ENCODE measurements at regions not wholly inside any gene's neighbourhood (a gene's known extent, or its start where the extent isn't known, plus 50 kb on each side); places are given as distances from the start of the nearest gene placed in this dataset.

- Histone ChIP-seq H3K27ac (ENCODE audit: insufficient read length, low read depth, low read length) (no peak overlapping the region), H3K23ac (ENCODE audit: insufficient read length, low read depth, low read length) (no peak overlapping the region), H2BK15ac (ENCODE audit: low read depth, low read length) (no peak overlapping the region), H2BK5ac (ENCODE audit: insufficient read length, low read length) (no peak overlapping the region), H3K4ac (ENCODE audit: low read depth, low read length) (no peak overlapping the region), H2BK20ac (ENCODE audit: low read depth, low read length, poor library complexity, severe bottlenecking) (no peak overlapping the region), H3K4me1 (ENCODE audit: insufficient read depth, low read length) (peaks cover 4% of the 10 kb centered on the region; the same call in 1 of the 2 replicates), H4K5ac (ENCODE audit: insufficient read length, low read depth, low read length) (no peak overlapping the region), H3K23me2 (ENCODE audit: insufficient read length, low read depth, low read length, poor library complexity, severe bottlenecking) (no peaks in the 10 kb centered on the region), H3K79me2 (ENCODE audit: insufficient read depth, low read length) (no peaks in the 10 kb centered on the region), H4K8ac (replicated peaks; ENCODE audit: insufficient read length, low read depth, low read length) (no peak overlapping the region), H3K27me3 (ENCODE audit: insufficient read depth, low read length) (no peaks in the 10 kb centered on the region), H2AFZ (ENCODE audit: low read length) (no peak overlapping the region), H2BK12ac (ENCODE audit: insufficient read length, low read depth, low read length) (no peak overlapping the region), H4K91ac (ENCODE audit: insufficient read length, low read depth, low read length) (no peak overlapping the region), H3K56ac (ENCODE audit: insufficient read length, low read depth, low read length) (no peak overlapping the region), H3K9me3 (ENCODE audit: control insufficient read depth, low read depth, low read length) (no peaks in the 10 kb centered on the region), H3K14ac (ENCODE audit: insufficient read depth, low read length) (no peak overlapping the region), H3K79me1 (ENCODE audit: insufficient read depth, low read depth, low read length, poor library complexity, severe bottlenecking) (no peaks in the 10 kb centered on the region), H3K18ac (ENCODE audit: insufficient read length, low read depth, low read length) (no peak overlapping the region), H2AK5ac (ENCODE audit: insufficient read length, low read length) (no peak overlapping the region), H3T11ph (ENCODE audit: low read length) (no peak overlapping the region), H4K20me1 (ENCODE audit: control insufficient read depth, insufficient read depth, insufficient read length) (no peaks in the 10 kb centered on the region), H3K9ac (ENCODE audit: extremely low read depth, insufficient read length, low read length) (no peak overlapping the region), H2BK120ac (ENCODE audit: low read depth, low read length, poor library complexity, severe bottlenecking) (no peak overlapping the region), H3K4me2 (ENCODE audit: insufficient read depth, insufficient read length, low read length) (no peak overlapping the region)
- peaks cover 4 to 13% (median 5%) of the 10 kb centered on the region in 3 experiments; a peak in 4 of 7 replicates for H3K36me3 Mint-ChIP-seq (ENCODE audit: insufficient read depth in 1 of 3, low read depth in 3 of 3)
- no CpG with 5 or more reads among the region's 2 CpGs for WGBS (ENCODE audit: extremely low coverage, insufficient read length, low lambda C conversion rate)
- no peaks in the 10 kb centered on the region for H3K27me3 Mint-ChIP-seq (ENCODE audit: low read depth)
- TF ChIP-seq, protein P1, sequence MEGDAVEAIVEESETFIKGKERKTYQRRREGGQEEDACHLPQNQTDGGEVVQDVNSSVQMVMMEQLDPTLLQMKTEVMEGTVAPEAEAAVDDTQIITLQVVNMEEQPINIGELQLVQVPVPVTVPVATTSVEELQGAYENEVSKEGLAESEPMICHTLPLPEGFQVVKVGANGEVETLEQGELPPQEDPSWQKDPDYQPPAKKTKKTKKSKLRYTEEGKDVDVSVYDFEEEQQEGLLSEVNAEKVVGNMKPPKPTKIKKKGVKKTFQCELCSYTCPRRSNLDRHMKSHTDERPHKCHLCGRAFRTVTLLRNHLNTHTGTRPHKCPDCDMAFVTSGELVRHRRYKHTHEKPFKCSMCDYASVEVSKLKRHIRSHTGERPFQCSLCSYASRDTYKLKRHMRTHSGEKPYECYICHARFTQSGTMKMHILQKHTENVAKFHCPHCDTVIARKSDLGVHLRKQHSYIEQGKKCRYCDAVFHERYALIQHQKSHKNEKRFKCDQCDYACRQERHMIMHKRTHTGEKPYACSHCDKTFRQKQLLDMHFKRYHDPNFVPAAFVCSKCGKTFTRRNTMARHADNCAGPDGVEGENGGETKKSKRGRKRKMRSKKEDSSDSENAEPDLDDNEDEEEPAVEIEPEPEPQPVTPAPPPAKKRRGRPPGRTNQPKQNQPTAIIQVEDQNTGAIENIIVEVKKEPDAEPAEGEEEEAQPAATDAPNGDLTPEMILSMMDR (conservative IDR thresholded peaks at IDR 0.05) = no peak
- no peak overlapping the region for H3K4me3 Mint-ChIP-seq
- no peak overlapping the region for H3K27ac Mint-ChIP-seq
- H3K9me3 Mint-ChIP-seq = peaks cover 17 to 21% of the 10 kb centered on the region in 2 experiments; a peak in 4 of 5 replicates
- H3K4me1 Mint-ChIP-seq = peaks cover 17 to 19% of the 10 kb centered on the region in 2 experiments
- DNase-seq = no peak
Observed at GRCh38 chr12:67410246-67410645, 141.1 kb downstream of the CAND1 start.
